ENCODE measurements at regions not wholly inside any gene's neighbourhood (a gene's known extent, or its start where the extent isn't known, plus 50 kb on each side); places are given as distances from the start of the nearest gene placed in this dataset.
"Not testable (repeated sequence)": the region's sequence is repeated elsewhere in the genome, so short reads cannot be mapped to it uniquely, and the experiment has no call there.

DNA sequence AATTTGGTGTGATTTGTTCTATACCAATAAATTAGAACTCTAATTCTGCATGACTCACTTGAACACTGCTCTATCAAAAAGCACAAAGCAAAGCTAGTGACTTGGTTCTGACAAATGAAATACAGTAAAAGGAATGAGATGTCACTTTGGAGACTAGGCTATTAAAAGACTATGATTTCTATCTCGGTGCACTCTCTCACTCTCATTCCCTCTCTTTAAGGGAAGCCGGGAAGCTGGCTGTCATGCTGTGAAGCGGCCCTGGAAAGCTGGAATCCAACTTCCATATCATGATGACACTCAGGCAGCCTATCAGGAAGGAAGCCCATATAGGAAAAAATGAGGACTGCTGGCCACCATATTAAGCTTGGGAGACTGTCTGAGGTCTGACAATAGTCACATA lies 590.1 kb upstream of the CBLB start:
- intact Hi-C loops (cut with micrococcal nuclease) = no loop called here
- no peaks in the 10 kb centered on the region for H3K9me3 Mint-ChIP-seq
- no peaks in the 10 kb centered on the region for H3K27me3 Mint-ChIP-seq (ENCODE audit: low read depth)
- H3K36me3 Mint-ChIP-seq (ENCODE audit: low read depth) = no peaks in the 10 kb centered on the region
- no peak overlapping the region for H3K27ac Mint-ChIP-seq
- no peak for DNase-seq
- H3K4me1 Mint-ChIP-seq (ENCODE audit: low read depth) = peaks cover 9% of the 10 kb centered on the region
- no peak overlapping the region for H3K4me3 Mint-ChIP-seq
- CTCF ChIA-PET = no interaction called here

DNA sequence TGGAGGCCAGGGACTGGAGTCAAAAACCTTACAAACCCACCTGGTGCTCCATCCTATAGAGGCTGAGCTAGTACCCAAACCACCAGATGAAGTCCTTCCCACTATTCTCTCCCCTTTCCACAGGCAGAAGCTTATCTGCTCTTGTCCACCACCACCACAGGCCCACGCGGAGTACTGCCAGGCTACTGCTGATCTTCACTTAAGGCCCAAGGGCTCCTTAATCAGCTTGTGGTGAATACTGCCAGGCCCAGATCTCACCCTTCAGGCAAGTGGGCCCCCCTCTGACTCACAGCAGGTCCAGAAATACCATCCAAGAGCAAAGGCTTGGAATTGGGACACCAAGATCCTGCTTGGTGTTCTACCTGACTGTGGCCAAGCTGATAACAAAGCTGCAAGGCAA lies 598.1 kb upstream of the CBLB start:
- H3K36me3 Mint-ChIP-seq (ENCODE audit: low read depth) = peaks cover 3% of the 10 kb centered on the region
- intact Hi-C loops (cut with micrococcal nuclease) = no loop called here
- peaks cover 10% of the 10 kb centered on the region for H3K9me3 Mint-ChIP-seq
- no peak for DNase-seq
- H3K4me1 Mint-ChIP-seq (ENCODE audit: low read depth) = peaks cover 4% of the 10 kb centered on the region
- no peak overlapping the region for H3K27ac Mint-ChIP-seq
- CTCF ChIA-PET = interaction anchor here (0.6 kb wide), 2 partner anchors 20 to 1133 kb away, joined by 3 read pairs; no protein-coding TSS in a partner anchor
- H3K4me3 Mint-ChIP-seq = no peak overlapping the region
- no peaks in the 10 kb centered on the region for H3K27me3 Mint-ChIP-seq (ENCODE audit: low read depth)

DNA sequence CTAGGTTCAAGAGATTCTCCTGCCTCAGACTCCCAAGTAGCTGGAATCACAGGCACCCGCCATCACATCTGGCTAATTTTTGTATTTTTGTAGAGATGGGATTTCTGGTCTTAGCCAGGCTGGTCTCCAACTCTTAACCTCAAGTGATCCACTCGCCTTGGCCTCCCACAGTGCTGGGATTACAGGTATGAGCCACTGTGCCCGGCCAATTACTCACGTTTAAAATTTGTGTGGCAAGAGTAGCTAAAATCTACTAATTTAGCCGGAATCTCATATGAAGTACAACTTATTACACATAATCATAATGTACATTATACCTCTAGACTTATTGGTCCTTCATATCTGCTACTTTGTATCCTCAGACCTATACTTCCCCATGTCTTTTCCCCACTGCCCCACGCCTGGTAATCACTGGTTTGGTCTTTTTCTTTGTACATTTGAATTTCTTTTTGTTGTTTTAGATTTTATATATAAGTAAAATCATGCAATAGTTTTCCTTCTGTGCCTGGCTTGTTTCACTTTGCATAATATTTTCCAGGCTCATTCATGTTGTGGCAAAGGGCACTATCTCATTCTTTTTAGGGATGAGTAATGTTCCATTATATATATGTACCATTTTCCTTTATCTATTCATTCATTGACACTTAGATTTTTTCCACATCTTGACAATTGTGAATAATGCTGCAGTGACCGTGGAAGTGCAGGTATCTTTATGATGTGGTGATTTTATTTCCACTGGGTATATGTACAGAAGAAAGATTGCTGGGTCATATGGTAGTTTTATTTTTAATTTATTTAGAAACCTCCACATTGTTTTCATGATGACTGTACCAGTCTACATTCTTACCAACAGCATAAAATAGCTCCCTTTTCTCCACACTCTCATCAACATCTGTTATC lies 605.0 kb upstream of the CBLB start:
- intact Hi-C loops (cut with micrococcal nuclease) = loop anchor here (1.0 to 5.0 kb wide), 7 partner anchors 46 to 355 kb away; no protein-coding TSS in a partner anchor

DNA sequence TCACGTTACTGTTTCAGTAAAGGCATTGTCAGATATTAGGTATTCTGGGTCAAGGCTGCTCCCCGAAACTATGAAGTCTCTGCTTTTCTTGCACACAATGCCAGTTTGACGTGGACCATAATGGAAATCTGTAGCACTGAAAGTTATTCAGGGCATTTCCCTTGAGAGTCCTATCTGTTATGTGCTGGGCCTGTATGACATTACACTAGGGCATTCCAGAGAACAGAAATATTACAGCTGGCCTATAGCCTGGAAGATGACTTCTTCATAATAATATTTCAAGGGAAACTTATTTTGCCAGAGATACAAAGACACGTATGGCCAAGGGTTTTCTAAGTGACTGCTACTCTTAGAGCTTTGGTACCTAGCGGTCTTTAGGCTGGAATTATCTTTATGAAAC lies 613.6 kb upstream of the CBLB start:
- H3K4me1 Mint-ChIP-seq (ENCODE audit: low read depth) = no peaks in the 10 kb centered on the region
- intact Hi-C loops (cut with micrococcal nuclease) = no loop called here

More for the DNA sequence above, 605.0 kb upstream of the CBLB start:
- Mint-ChIP-seq H3K4me1 (ENCODE audit: low read depth) (peaks cover 24% of the 10 kb centered on the region), H3K9me3 (peaks cover 18% of the 10 kb centered on the region), H3K27me3 (ENCODE audit: low read depth) (no peaks in the 10 kb centered on the region), H3K27ac (peak overlapping the region; percentile 59), H3K4me3 (no peak overlapping the region), H3K36me3 (ENCODE audit: low read depth) (peaks cover 9% of the 10 kb centered on the region)
- CTCF ChIA-PET = interaction anchor here (0.6 to 1.2 kb wide), 2 partner anchors 135 to 278 kb away, joined by 3 to 5 read pairs; no protein-coding TSS in a partner anchor
- DNase-seq = peak; percentile 10

GRCh38 chr3:106485217-106485616 lies 616.4 kb upstream of the CBLB start:
- Mint-ChIP-seq H3K9me3 (peaks cover 6% of the 10 kb centered on the region), H3K27me3 (ENCODE audit: low read depth) (peaks cover 11% of the 10 kb centered on the region), H3K36me3 (ENCODE audit: low read depth) (peaks cover 2% of the 10 kb centered on the region), H3K27ac (no peak overlapping the region), H3K4me1 (ENCODE audit: low read depth) (no peaks in the 10 kb centered on the region), H3K4me3 (no peak overlapping the region)
- no peak for DNase-seq
- intact Hi-C loops (cut with micrococcal nuclease) = no loop called here
- CTCF ChIA-PET = no interaction called here

More for the DNA sequence above, 613.6 kb upstream of the CBLB start:
- Mint-ChIP-seq H3K9me3 (peaks cover 18% of the 10 kb centered on the region), H3K36me3 (ENCODE audit: low read depth) (peaks cover 12% of the 10 kb centered on the region), H3K4me3 (no peak overlapping the region), H3K27ac (no peak overlapping the region), H3K27me3 (ENCODE audit: low read depth) (peaks cover 11% of the 10 kb centered on the region)
- DNase-seq = no peak
- CTCF ChIA-PET = no interaction called here

- CTCF ChIA-PET = no interaction called here
Observed at GRCh38 chr3:106485802-106486201, 617.0 kb upstream of the CBLB start.

GRCh38 chr3:106486945-106487639 lies 618.3 kb upstream of the CBLB start:
- CTCF ChIA-PET; H3K27me3 Mint-ChIP-seq (ENCODE audit: low read depth); intact Hi-C loops (cut with micrococcal nuclease); H3K4me3 Mint-ChIP-seq; H3K9me3 Mint-ChIP-seq; DNase-seq; H3K36me3 Mint-ChIP-seq (ENCODE audit: low read depth); H3K27ac Mint-ChIP-seq; H3K4me1 Mint-ChIP-seq (ENCODE audit: low read depth): not testable (repeated sequence)

More at GRCh38 chr3:106485802-106486201, 617.0 kb upstream of the CBLB start:
- Mint-ChIP-seq H3K36me3 (ENCODE audit: low read depth) (peaks cover 2% of the 10 kb centered on the region), H3K4me3 (no peak overlapping the region), H3K27ac (no peak overlapping the region), H3K27me3 (ENCODE audit: low read depth) (peaks cover 9% of the 10 kb centered on the region), H3K4me1 (ENCODE audit: low read depth) (no peaks in the 10 kb centered on the region), H3K9me3 (peaks cover 4% of the 10 kb centered on the region)
- intact Hi-C loops (cut with micrococcal nuclease) = no loop called here
- no peak for DNase-seq

- Mint-ChIP-seq H3K4me3 (no peak overlapping the region), H3K27me3 (ENCODE audit: low read depth) (peaks cover 7% of the 10 kb centered on the region), H3K36me3 (ENCODE audit: low read depth) (no peaks in the 10 kb centered on the region), H3K4me1 (ENCODE audit: low read depth) (no peaks in the 10 kb centered on the region), H3K9me3 (peaks cover 3% of the 10 kb centered on the region), H3K27ac (no peak overlapping the region)
- intact Hi-C loops (cut with micrococcal nuclease) = no loop called here
- no peak for DNase-seq
- CTCF ChIA-PET = no interaction called here
Observed at GRCh38 chr3:106488331-106488730, 619.5 kb upstream of the CBLB start.

GRCh38 chr3:106491796-106492195 lies 623.0 kb upstream of the CBLB start:
- Mint-ChIP-seq H3K4me1 (ENCODE audit: low read depth) (no peaks in the 10 kb centered on the region), H3K4me3 (no peak overlapping the region), H3K27ac (no peak overlapping the region), H3K9me3 (peaks cover 3% of the 10 kb centered on the region), H3K27me3 (ENCODE audit: low read depth) (no peaks in the 10 kb centered on the region), H3K36me3 (ENCODE audit: low read depth) (no peaks in the 10 kb centered on the region)
- CTCF ChIA-PET = no interaction called here
- intact Hi-C loops (cut with micrococcal nuclease) = no loop called here
- DNase-seq = no peak

GRCh38 chr3:106508331-106508893 lies 639.6 kb upstream of the CBLB start:
- Mint-ChIP-seq H3K36me3 (ENCODE audit: low read depth) (no peaks in the 10 kb centered on the region), H3K9me3 (no peaks in the 10 kb centered on the region), H3K27me3 (ENCODE audit: low read depth) (peaks cover 8% of the 10 kb centered on the region), H3K27ac (no peak overlapping the region), H3K4me1 (ENCODE audit: low read depth) (peaks cover 3% of the 10 kb centered on the region), H3K4me3 (no peak overlapping the region)
- no peak for DNase-seq
- intact Hi-C loops (cut with micrococcal nuclease) = no loop called here
- CTCF ChIA-PET = no interaction called here

DNA sequence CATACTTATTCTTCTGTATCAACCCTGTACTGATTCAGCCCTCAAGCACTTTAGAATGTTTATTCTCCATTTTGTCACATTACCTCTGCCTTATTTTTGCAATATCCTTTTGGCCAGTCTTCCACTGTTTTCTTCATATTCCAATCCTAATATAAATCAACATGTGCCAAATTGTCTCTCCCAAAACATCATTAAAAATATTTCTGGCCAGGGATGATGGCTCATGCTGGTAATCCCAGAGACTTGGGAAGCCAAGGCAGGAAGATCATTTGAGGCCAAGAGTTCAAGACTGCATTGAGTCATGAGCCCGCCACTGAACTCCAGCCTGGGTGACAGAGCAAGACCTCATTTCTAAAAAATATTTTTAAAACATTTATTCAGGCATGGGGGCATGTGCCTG lies 641.4 kb upstream of the CBLB start:
- CTCF ChIA-PET = no interaction called here
- no peak overlapping the region for H3K27ac Mint-ChIP-seq
- no peaks in the 10 kb centered on the region for H3K9me3 Mint-ChIP-seq
- no peak overlapping the region for H3K4me3 Mint-ChIP-seq
- H3K36me3 Mint-ChIP-seq (ENCODE audit: low read depth) = no peaks in the 10 kb centered on the region
- intact Hi-C loops (cut with micrococcal nuclease) = no loop called here
- H3K27me3 Mint-ChIP-seq (ENCODE audit: low read depth) = peaks cover 11% of the 10 kb centered on the region
- no peak for DNase-seq
- H3K4me1 Mint-ChIP-seq (ENCODE audit: low read depth) = peaks cover 3% of the 10 kb centered on the region

DNA sequence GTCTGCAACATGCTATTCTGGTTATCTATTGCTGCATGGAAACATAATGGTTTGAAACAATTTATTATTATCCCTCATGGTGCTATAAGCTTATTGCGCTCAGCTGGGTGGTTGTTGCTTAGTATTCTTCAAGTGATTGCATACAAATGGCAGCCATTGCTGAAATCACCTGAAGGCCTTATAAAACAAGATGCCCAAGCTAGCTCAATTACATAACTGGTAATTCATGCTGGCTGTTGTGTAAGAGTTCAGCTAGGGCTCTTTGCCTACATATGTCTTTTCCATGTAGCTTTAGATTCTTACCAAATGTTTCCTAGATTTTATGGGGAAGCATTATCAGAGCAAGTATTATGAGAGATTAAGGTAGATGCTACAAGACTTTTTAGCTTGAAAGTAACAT lies 644.0 kb upstream of the CBLB start:
- Mint-ChIP-seq H3K36me3 (ENCODE audit: low read depth) (no peaks in the 10 kb centered on the region), H3K27ac (no peak overlapping the region), H3K9me3 (no peaks in the 10 kb centered on the region), H3K4me1 (ENCODE audit: low read depth) (no peaks in the 10 kb centered on the region), H3K4me3 (no peak overlapping the region), H3K27me3 (ENCODE audit: low read depth) (peaks cover 7% of the 10 kb centered on the region)
- DNase-seq = no peak
- CTCF ChIA-PET = no interaction called here
- intact Hi-C loops (cut with micrococcal nuclease) = no loop called here
